Panc1 (cell line): ENCODE measurements at regions not wholly inside any gene's neighbourhood (a gene's known extent, or its start where the extent isn't known, plus 50 kb on each side); places are given as distances from the start of the nearest gene placed in this dataset.

Experiments
- ATAC-seq: fragments of 200-7000 bp; cut with Tn5 transposase; 2 replicates; pipeline ENCODE4 v1.9.1; 2020; ENCODE audit warnings: mild to moderate bottlenecking, moderate library complexity
- BruUV-seq: library from RNA; stranded (reverse); fragments of 400-500 nt; replicated peaks from 2 replicates; lab custom pipeline; 2021; lab: Mats Ljungman, UMichigan
- CTCF ChIA-PET: fragments of 300-600 bp; sonication (Branson Sonifier 250); formaldehyde crosslinking; loops from one replicate; lab custom pipeline; 2022; ENCODE audit warnings: antibody characterized with exemption; lab: Charles Lee
- POLR2A ChIA-PET: fragments of 300-600 bp; sonication (Branson Sonifier 250); formaldehyde crosslinking; loops from one replicate; lab custom pipeline; 2022; ENCODE audit warnings: antibody characterized with exemption; lab: Charles Lee
- DNase-seq: peaks from one replicate; pipeline ENCODE4 v3.0.0-alpha.2; 2010; ENCODE audit warnings: low read depth, low spot score
- H3K27ac ChIP-seq: 2 replicates; pipeline ENCODE4 v1.5.1; 2011; ENCODE audit warnings: mild to moderate bottlenecking, low read length, inconsistent platforms
- H3K27me3 ChIP-seq: fragments of 200-500 bp; sonication (Bioruptor generic); 2 replicates; pipeline ENCODE4 v1.6.0; 2014; ENCODE audit warnings: low read length, inconsistent platforms; ENCODE audit not compliant: control insufficient read depth, insufficient read depth
- H3K36me3 ChIP-seq: fragments of 200-500 bp; sonication (Bioruptor generic); 2 replicates; pipeline ENCODE4 v1.5.1; 2014; ENCODE audit warnings: inconsistent platforms, mild to moderate bottlenecking, low read length, moderate library complexity; ENCODE audit not compliant: control insufficient read depth, insufficient read depth
- H3K4me1 ChIP-seq: 2 replicates; pipeline ENCODE4 v1.5.1; 2011; ENCODE audit warnings: inconsistent platforms, mild to moderate bottlenecking, low read length, moderate library complexity; ENCODE audit not compliant: control insufficient read depth, insufficient read depth
- H3K4me3 ChIP-seq, 2 experiments: 2 replicates each; pipeline ENCODE4 v1.5.1; 2011 to 2012; ENCODE audit warnings: low read depth in 2 of 2, low read length in 2 of 2, mild to moderate bottlenecking in 2 of 2, inconsistent platforms in 1 of 2, moderate library complexity in 1 of 2
- H3K9me3 ChIP-seq: fragments of 200-500 bp; sonication (Bioruptor generic); 2 replicates; pipeline ENCODE4 v1.5.1; 2014; ENCODE audit warnings: low read depth, mild to moderate bottlenecking, inconsistent platforms, low read length, moderate library complexity; ENCODE audit not compliant: control insufficient read depth, insufficient read depth
- POLR2AphosphoS5 ChIP-seq: IDR thresholded peaks from 2 replicates; pipeline ENCODE4 v1.6.1; 2012; ENCODE audit warnings: mild to moderate bottlenecking, low read depth, low read length, moderate library complexity
- SIN3A ChIP-seq: IDR thresholded peaks from 2 replicates; pipeline ENCODE4 v1.6.1; 2012; ENCODE audit warnings: low read depth, mild to moderate bottlenecking, low read length, moderate library complexity, borderline replicate concordance; ENCODE audit not compliant: insufficient read depth
- TCF7L2 ChIP-seq: IDR thresholded peaks from 2 replicates; pipeline ENCODE4 v1.6.1; 2011; ENCODE audit warnings: mild to moderate bottlenecking, low read depth, low read length, inconsistent platforms
- in situ Hi-C: cut with HindIII; loops from 2 replicates; pipeline ENCODE4 v1.10.0; 2016; ENCODE audit warnings: low sequenced_read_pairs, low pct_unique_long_range_greater_than_20kb
- intact Hi-C: fragments of 100-400 bp; cut with micrococcal nuclease; formaldehyde crosslinking; loops from one replicate; pipeline ENCODE4 v1.10.0; 2022; ENCODE audit not compliant: unreplicated experiment
- TF ChIP-seq, protein P1 (sequence below), 2 experiments: IDR thresholded peaks; 2 replicates each; pipeline ENCODE4 v1.6.1; 2011 to 2012; ENCODE audit warnings: low read depth in 2 of 2, control low read depth in 1 of 2, low read length in 1 of 2, mild to moderate bottlenecking in 1 of 2, moderate library complexity in 1 of 2; ENCODE audit not compliant: insufficient read depth in 1 of 2
- TF ChIP-seq, protein P2 (sequence below): fragments of 450-650 bp; IDR thresholded peaks from 2 replicates; pipeline ENCODE4 v1.5.1; 2017; ENCODE audit warnings: mild to moderate bottlenecking

GRCh38 chr4:36771411-36772153 lies 473.0 kb upstream of the NWD2 start:
- no TSS peak for BruUV-seq
- no peak for ATAC-seq
- peak; percentile 43 for DNase-seq
- intact Hi-C loops: no loop called here
- POLR2A ChIA-PET: no interaction called here
- Histone ChIP-seq H3K27me3 (no peaks in the 10 kb centered on the region), H3K27ac (no peak overlapping the region), H3K4me1 (no peaks in the 10 kb centered on the region), H3K4me3 (no peak overlapping the region), H3K9me3 (no peaks in the 10 kb centered on the region), H3K36me3 (no peaks in the 10 kb centered on the region)
- TF ChIP-seq SIN3A (no peak), POLR2AphosphoS5 (no peak), TCF7L2 (no peak)
- TF ChIP-seq, protein P1, sequence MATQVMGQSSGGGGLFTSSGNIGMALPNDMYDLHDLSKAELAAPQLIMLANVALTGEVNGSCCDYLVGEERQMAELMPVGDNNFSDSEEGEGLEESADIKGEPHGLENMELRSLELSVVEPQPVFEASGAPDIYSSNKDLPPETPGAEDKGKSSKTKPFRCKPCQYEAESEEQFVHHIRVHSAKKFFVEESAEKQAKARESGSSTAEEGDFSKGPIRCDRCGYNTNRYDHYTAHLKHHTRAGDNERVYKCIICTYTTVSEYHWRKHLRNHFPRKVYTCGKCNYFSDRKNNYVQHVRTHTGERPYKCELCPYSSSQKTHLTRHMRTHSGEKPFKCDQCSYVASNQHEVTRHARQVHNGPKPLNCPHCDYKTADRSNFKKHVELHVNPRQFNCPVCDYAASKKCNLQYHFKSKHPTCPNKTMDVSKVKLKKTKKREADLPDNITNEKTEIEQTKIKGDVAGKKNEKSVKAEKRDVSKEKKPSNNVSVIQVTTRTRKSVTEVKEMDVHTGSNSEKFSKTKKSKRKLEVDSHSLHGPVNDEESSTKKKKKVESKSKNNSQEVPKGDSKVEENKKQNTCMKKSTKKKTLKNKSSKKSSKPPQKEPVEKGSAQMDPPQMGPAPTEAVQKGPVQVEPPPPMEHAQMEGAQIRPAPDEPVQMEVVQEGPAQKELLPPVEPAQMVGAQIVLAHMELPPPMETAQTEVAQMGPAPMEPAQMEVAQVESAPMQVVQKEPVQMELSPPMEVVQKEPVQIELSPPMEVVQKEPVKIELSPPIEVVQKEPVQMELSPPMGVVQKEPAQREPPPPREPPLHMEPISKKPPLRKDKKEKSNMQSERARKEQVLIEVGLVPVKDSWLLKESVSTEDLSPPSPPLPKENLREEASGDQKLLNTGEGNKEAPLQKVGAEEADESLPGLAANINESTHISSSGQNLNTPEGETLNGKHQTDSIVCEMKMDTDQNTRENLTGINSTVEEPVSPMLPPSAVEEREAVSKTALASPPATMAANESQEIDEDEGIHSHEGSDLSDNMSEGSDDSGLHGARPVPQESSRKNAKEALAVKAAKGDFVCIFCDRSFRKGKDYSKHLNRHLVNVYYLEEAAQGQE (IDR thresholded peaks at IDR 0.05; ENCODE audit: insufficient read depth in 1 of 2, low read depth in 2 of 2, low read length in 1 of 2): no peak
- TF ChIP-seq, protein P2, sequence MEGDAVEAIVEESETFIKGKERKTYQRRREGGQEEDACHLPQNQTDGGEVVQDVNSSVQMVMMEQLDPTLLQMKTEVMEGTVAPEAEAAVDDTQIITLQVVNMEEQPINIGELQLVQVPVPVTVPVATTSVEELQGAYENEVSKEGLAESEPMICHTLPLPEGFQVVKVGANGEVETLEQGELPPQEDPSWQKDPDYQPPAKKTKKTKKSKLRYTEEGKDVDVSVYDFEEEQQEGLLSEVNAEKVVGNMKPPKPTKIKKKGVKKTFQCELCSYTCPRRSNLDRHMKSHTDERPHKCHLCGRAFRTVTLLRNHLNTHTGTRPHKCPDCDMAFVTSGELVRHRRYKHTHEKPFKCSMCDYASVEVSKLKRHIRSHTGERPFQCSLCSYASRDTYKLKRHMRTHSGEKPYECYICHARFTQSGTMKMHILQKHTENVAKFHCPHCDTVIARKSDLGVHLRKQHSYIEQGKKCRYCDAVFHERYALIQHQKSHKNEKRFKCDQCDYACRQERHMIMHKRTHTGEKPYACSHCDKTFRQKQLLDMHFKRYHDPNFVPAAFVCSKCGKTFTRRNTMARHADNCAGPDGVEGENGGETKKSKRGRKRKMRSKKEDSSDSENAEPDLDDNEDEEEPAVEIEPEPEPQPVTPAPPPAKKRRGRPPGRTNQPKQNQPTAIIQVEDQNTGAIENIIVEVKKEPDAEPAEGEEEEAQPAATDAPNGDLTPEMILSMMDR: no peak
- CTCF ChIA-PET: no interaction called here
- in situ Hi-C loops: no loop called here

GRCh38 chr4:36772154-36772516 lies 472.4 kb upstream of the NWD2 start:
- Histone ChIP-seq H3K27me3 (no peaks in the 10 kb centered on the region), H3K27ac (no peak overlapping the region), H3K4me3 (no peak overlapping the region), H3K4me1 (no peaks in the 10 kb centered on the region), H3K36me3 (no peaks in the 10 kb centered on the region), H3K9me3 (no peaks in the 10 kb centered on the region)
- intact Hi-C loops (no loop called here), in situ Hi-C loops (no loop called here)
- BruUV-seq: no TSS peak
- DNase-seq (no peak), ATAC-seq (no peak)
- TF ChIP-seq SIN3A (no peak), TCF7L2 (no peak), POLR2AphosphoS5 (no peak)
- TF ChIP-seq, protein P1 (IDR thresholded peaks at IDR 0.05; ENCODE audit: insufficient read depth in 1 of 2, low read depth in 2 of 2, low read length in 1 of 2): no peak
- TF ChIP-seq, protein P2: no peak
- ChIA-PET CTCF (no interaction called here), POLR2A (no interaction called here)
